Activated T-cell treated with anti-CD3 and anti-CD28 coated beads, Interleukin-2, amount 50 U/mL, for 4 hours (primary cell): ENCODE measurements at regions not wholly inside any gene's neighbourhood (a gene's known extent, or its start where the extent isn't known, plus 50 kb on each side); places are given as distances from the start of the nearest gene placed in this dataset.

ENCODE experiments used
- ATAC-seq, 2 donors: fragments of 200-7000 bp; cut with Tn5 transposase; one replicate each; pipeline ENCODE4 v1.10.0; 2021
- DNase-seq: peaks from one replicate; pipeline ENCODE4 v3.0.0-alpha.2; 2020
- H3K27me3 Mint-ChIP-seq: one replicate; pipeline ENCODE4 v1.8.0; 2021; ENCODE audit warnings: low read depth, mixed read lengths
- H3K36me3 Mint-ChIP-seq: one replicate; pipeline ENCODE4 v1.8.0; 2022; ENCODE audit warnings: mixed read lengths; ENCODE audit not compliant: insufficient read depth
- H3K4me1 Mint-ChIP-seq: one replicate; pipeline ENCODE4 v1.8.0; 2021; ENCODE audit warnings: low read depth, mixed read lengths
- H3K4me3 Mint-ChIP-seq: one replicate; pipeline ENCODE4 v1.8.0; 2021; ENCODE audit warnings: mild to moderate bottlenecking, moderate library complexity, mixed read lengths
- H3K9me3 Mint-ChIP-seq: one replicate; pipeline ENCODE4 v1.8.0; 2021; ENCODE audit warnings: mixed read lengths

- no peak for DNase-seq
- Mint-ChIP-seq H3K36me3 (no peaks in the 10 kb centered on the region), H3K4me1 (no peaks in the 10 kb centered on the region), H3K4me3 (no peak overlapping the region), H3K9me3 (no peaks in the 10 kb centered on the region), H3K27me3 (peaks cover 6% of the 10 kb centered on the region)
- ATAC-seq, result no peak
Observed at GRCh38 chr16:22757202-22757601, 56.8 kb upstream of the HS3ST2 start.

- Mint-ChIP-seq H3K4me3 (no peak overlapping the region), H3K27me3 (peaks cover 5% of the 10 kb centered on the region), H3K36me3 (no peaks in the 10 kb centered on the region), H3K4me1 (no peaks in the 10 kb centered on the region), H3K9me3 (no peaks in the 10 kb centered on the region)
- no peak for DNase-seq
- no peak for ATAC-seq
Observed at GRCh38 chr16:22762486-22762885, 51.5 kb upstream of the HS3ST2 start.

- Mint-ChIP-seq H3K4me3 (no peak overlapping the region), H3K36me3 (no peaks in the 10 kb centered on the region), H3K4me1 (no peaks in the 10 kb centered on the region), H3K27me3 (peaks cover 8% of the 10 kb centered on the region), H3K9me3 (no peaks in the 10 kb centered on the region)
- DNase-seq, result no peak
- ATAC-seq, result no peak
Observed at GRCh38 chr16:22763437-22764080, 50.4 kb upstream of the HS3ST2 start.
